ENCODE measurements at regions not wholly inside any gene's neighbourhood (a gene's known extent, or its start where the extent isn't known, plus 50 kb on each side); places are given as distances from the start of the nearest gene placed in this dataset.

- Histone ChIP-seq H3K9ac (ENCODE audit: low read length) (no peak overlapping the region), H2AFZ (ENCODE audit: low read depth, low read length, severe bottlenecking) (no peak overlapping the region), H3K4me3 (ENCODE audit: insufficient read depth, low read length, poor library complexity, severe bottlenecking) (no peak overlapping the region), H4K20me1 (ENCODE audit: low read depth, low read length) (no peaks in the 10 kb centered on the region), H3K27me3 (ENCODE audit: low read length) (no peaks in the 10 kb centered on the region), H3K9me3 (ENCODE audit: insufficient read depth, low read length) (peaks cover 9% of the 10 kb centered on the region; the same call in 1 of the 2 replicates), H3K27ac (ENCODE audit: low read depth, low read length) (no peak overlapping the region), H3K9me2 (replicated peaks; ENCODE audit: insufficient read depth, low read length) (no peaks in the 10 kb centered on the region), H3F3A (ENCODE audit: insufficient read depth) (no peaks in the 10 kb centered on the region), H3K36me3 (ENCODE audit: low read length) (no peaks in the 10 kb centered on the region), H3K4me2 (ENCODE audit: low read depth, low read length, poor library complexity, severe bottlenecking) (no peak overlapping the region), H3K79me2 (ENCODE audit: insufficient read depth, low read length) (no peaks in the 10 kb centered on the region)
- peak; percentile 69 for TF ChIP-seq CTCF (IDR thresholded peaks at IDR 0.05; ENCODE audit: insufficient read depth, low read length, poor library complexity, severe bottlenecking)
- no peak for TF ChIP-seq EZH2phosphoT487 (conservative IDR thresholded peaks at IDR 0.05; ENCODE audit: low read length)
Measured at GRCh38 chr4:161252520-161253141, 911.2 kb downstream of the FSTL5 start.

GRCh38 chr4:161249779-161250440 is 913.9 kb downstream of the FSTL5 start:
- Histone ChIP-seq H3K4me2 (ENCODE audit: low read depth, low read length, poor library complexity, severe bottlenecking) (no peak overlapping the region), H4K20me1 (ENCODE audit: low read depth, low read length) (no peaks in the 10 kb centered on the region), H2AFZ (ENCODE audit: low read depth, low read length, severe bottlenecking) (no peak overlapping the region), H3F3A (ENCODE audit: insufficient read depth) (no peaks in the 10 kb centered on the region), H3K9ac (ENCODE audit: low read length) (no peak overlapping the region), H3K9me3 (ENCODE audit: insufficient read depth, low read length) (peaks cover 9% of the 10 kb centered on the region; the same call in 1 of the 2 replicates), H3K79me2 (ENCODE audit: insufficient read depth, low read length) (no peaks in the 10 kb centered on the region), H3K27me3 (ENCODE audit: low read length) (no peaks in the 10 kb centered on the region), H3K4me3 (ENCODE audit: insufficient read depth, low read length, poor library complexity, severe bottlenecking) (no peak overlapping the region), H3K27ac (ENCODE audit: low read depth, low read length) (no peak overlapping the region), H3K9me2 (replicated peaks; ENCODE audit: insufficient read depth, low read length) (no peaks in the 10 kb centered on the region), H3K36me3 (ENCODE audit: low read length) (no peaks in the 10 kb centered on the region)
- TF ChIP-seq EZH2phosphoT487 (conservative IDR thresholded peaks at IDR 0.05; ENCODE audit: low read length) = no peak
- no peak for TF ChIP-seq CTCF (IDR thresholded peaks at IDR 0.05; ENCODE audit: insufficient read depth, low read length, poor library complexity, severe bottlenecking)

GRCh38 chr4:161248880-161249279 is 914.9 kb downstream of the FSTL5 start:
- no peaks in the 10 kb centered on the region for H4K20me1 ChIP-seq (ENCODE audit: low read depth, low read length)
- H3K27me3 ChIP-seq (ENCODE audit: low read length) = no peaks in the 10 kb centered on the region
- no peak overlapping the region for H3K4me3 ChIP-seq (ENCODE audit: insufficient read depth, low read length, poor library complexity, severe bottlenecking)
- no peaks in the 10 kb centered on the region for H3K36me3 ChIP-seq (ENCODE audit: low read length)
- peaks cover 9% of the 10 kb centered on the region; the same call in 1 of the 2 replicates for H3K9me3 ChIP-seq (ENCODE audit: insufficient read depth, low read length)
- TF ChIP-seq CTCF (IDR thresholded peaks at IDR 0.05; ENCODE audit: insufficient read depth, low read length, poor library complexity, severe bottlenecking) (no peak), EZH2phosphoT487 (conservative IDR thresholded peaks at IDR 0.05; ENCODE audit: low read length) (no peak)
- no peak overlapping the region for H2AFZ ChIP-seq (ENCODE audit: low read depth, low read length, severe bottlenecking)
- no peak overlapping the region for H3K4me2 ChIP-seq (ENCODE audit: low read depth, low read length, poor library complexity, severe bottlenecking)
- no peaks in the 10 kb centered on the region for H3K79me2 ChIP-seq (ENCODE audit: insufficient read depth, low read length)
- no peaks in the 10 kb centered on the region for H3K9me2 ChIP-seq (replicated peaks; ENCODE audit: insufficient read depth, low read length)
- no peak overlapping the region for H3K9ac ChIP-seq (ENCODE audit: low read length)
- H3F3A ChIP-seq (ENCODE audit: insufficient read depth) = no peaks in the 10 kb centered on the region
- H3K27ac ChIP-seq (ENCODE audit: low read depth, low read length) = no peak overlapping the region
